ENCODE measurements at regions not wholly inside any gene's neighbourhood (a gene's known extent, or its start where the extent isn't known, plus 50 kb on each side); places are given as distances from the start of the nearest gene placed in this dataset.

GRCh38 chr11:79920480-79920879 lies 479.6 kb upstream of the TENM4 start:
- no CpG with 5 or more reads among the region's 1 CpG for WGBS (ENCODE audit: extremely low coverage, insufficient coverage, insufficient read length)
- no peak overlapping the region for H3K4me3 ChIP-seq (ENCODE audit: low read depth, low read length)

GRCh38 chr11:79919350-79919749 lies 478.5 kb upstream of the TENM4 start:
- Histone ChIP-seq H2BK12ac (ENCODE audit: low read length) (no peak overlapping the region), H2BK120ac (ENCODE audit: insufficient read depth, low read length, poor library complexity) (no peak overlapping the region), H3K79me2 (ENCODE audit: control insufficient read depth, insufficient read depth, low read length, poor library complexity) (no peaks in the 10 kb centered on the region), H4K12ac (ENCODE audit: low read depth, low read length) (no peak overlapping the region), H3K79me1 (ENCODE audit: low read length) (no peaks in the 10 kb centered on the region), H2AK5ac (ENCODE audit: low read length) (no peak overlapping the region), H3K23ac (ENCODE audit: low read length) (no peak overlapping the region), H3K14ac (ENCODE audit: low read length) (no peak overlapping the region), H4K8ac (ENCODE audit: low read depth, low read length) (no peak overlapping the region), H3K4ac (ENCODE audit: low read depth, low read length) (no peak overlapping the region), H2AFZ (ENCODE audit: insufficient read depth, low read length, poor library complexity) (no peak overlapping the region), H3K4me3 (ENCODE audit: low read depth, low read length) (no peak overlapping the region), H3K18ac (ENCODE audit: low read length) (no peak overlapping the region), H3K4me1 (ENCODE audit: control insufficient read depth in 1 of 2, insufficient read depth in 2 of 2, low read length in 2 of 2) (no peaks in the 10 kb centered on the region), H3K4me2 (ENCODE audit: low read length) (no peak overlapping the region), H3K27me3 (ENCODE audit: insufficient read depth, low read length) (no peaks in the 10 kb centered on the region), H2BK5ac (ENCODE audit: low read depth, low read length, poor library complexity) (no peak overlapping the region), H3K27ac (ENCODE audit: low read depth, low read length) (no peak overlapping the region), H4K91ac (ENCODE audit: low read depth, low read length) (no peak overlapping the region), H3K9ac (ENCODE audit: low read length) (no peak overlapping the region), H3K36me3 (ENCODE audit: control insufficient read depth in 1 of 2, insufficient read depth in 2 of 2, low read length in 2 of 2) (no peaks in the 10 kb centered on the region), H3K9me3 (ENCODE audit: insufficient read depth, low read depth, low read length) (no peaks in the 10 kb centered on the region)
- DNase-seq, result no peak

More at GRCh38 chr11:79920480-79920879, 479.6 kb upstream of the TENM4 start:
- Histone ChIP-seq H3K27me3 (ENCODE audit: insufficient read depth, low read length) (no peaks in the 10 kb centered on the region), H3K18ac (ENCODE audit: low read length) (no peak overlapping the region), H3K9me3 (ENCODE audit: insufficient read depth, low read depth, low read length) (no peaks in the 10 kb centered on the region), H3K9ac (ENCODE audit: low read length) (no peak overlapping the region), H2AFZ (ENCODE audit: insufficient read depth, low read length, poor library complexity) (no peak overlapping the region), H3K23ac (ENCODE audit: low read length) (no peak overlapping the region), H3K27ac (ENCODE audit: low read depth, low read length) (no peak overlapping the region), H3K4me1 (ENCODE audit: control insufficient read depth in 1 of 2, insufficient read depth in 2 of 2, low read length in 2 of 2) (no peaks in the 10 kb centered on the region), H3K14ac (ENCODE audit: low read length) (no peak overlapping the region), H3K4ac (ENCODE audit: low read depth, low read length) (no peak overlapping the region), H3K79me2 (ENCODE audit: control insufficient read depth, insufficient read depth, low read length, poor library complexity) (no peaks in the 10 kb centered on the region), H2BK120ac (ENCODE audit: insufficient read depth, low read length, poor library complexity) (no peak overlapping the region), H2BK5ac (ENCODE audit: low read depth, low read length, poor library complexity) (no peak overlapping the region), H2BK12ac (ENCODE audit: low read length) (no peak overlapping the region), H4K12ac (ENCODE audit: low read depth, low read length) (no peak overlapping the region), H4K8ac (ENCODE audit: low read depth, low read length) (no peak overlapping the region), H3K4me2 (ENCODE audit: low read length) (no peak overlapping the region), H4K91ac (ENCODE audit: low read depth, low read length) (no peak overlapping the region), H2AK5ac (ENCODE audit: low read length) (no peak overlapping the region), H3K36me3 (ENCODE audit: control insufficient read depth in 1 of 2, insufficient read depth in 2 of 2, low read length in 2 of 2) (no peaks in the 10 kb centered on the region), H3K79me1 (ENCODE audit: low read length) (no peaks in the 10 kb centered on the region)
- no peak for DNase-seq

DNA sequence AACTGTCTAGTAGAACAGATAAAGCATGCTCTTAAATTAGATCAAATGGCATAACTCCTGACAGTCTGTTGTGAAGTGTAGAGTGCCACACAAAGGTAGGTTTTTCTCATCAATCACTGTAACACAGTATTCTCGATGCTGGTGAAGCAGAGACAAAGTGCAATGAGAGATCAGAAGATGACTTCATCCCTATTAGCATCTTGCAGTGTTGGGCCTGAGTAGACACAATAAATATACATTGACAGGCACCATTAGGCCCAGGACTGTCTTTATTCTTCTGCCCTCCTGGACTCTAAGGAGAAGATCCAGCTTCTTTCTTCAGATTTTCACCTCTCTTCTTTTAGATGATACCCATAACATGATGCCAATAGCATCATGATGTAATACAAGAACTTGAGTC lies 478.0 kb upstream of the TENM4 start:
- Histone ChIP-seq H3K14ac (ENCODE audit: low read length) (no peak overlapping the region), H3K79me1 (ENCODE audit: low read length) (no peaks in the 10 kb centered on the region), H2AK5ac (ENCODE audit: low read length) (no peak overlapping the region), H3K4me2 (ENCODE audit: low read length) (no peak overlapping the region), H2BK120ac (ENCODE audit: insufficient read depth, low read length, poor library complexity) (no peak overlapping the region), H4K91ac (ENCODE audit: low read depth, low read length) (no peak overlapping the region), H3K4me1 (ENCODE audit: control insufficient read depth in 1 of 2, insufficient read depth in 2 of 2, low read length in 2 of 2) (no peaks in the 10 kb centered on the region), H3K23ac (ENCODE audit: low read length) (no peak overlapping the region), H3K9me3 (ENCODE audit: insufficient read depth, low read depth, low read length) (no peaks in the 10 kb centered on the region), H3K36me3 (ENCODE audit: control insufficient read depth in 1 of 2, insufficient read depth in 2 of 2, low read length in 2 of 2) (no peaks in the 10 kb centered on the region), H4K8ac (ENCODE audit: low read depth, low read length) (no peak overlapping the region), H3K27ac (ENCODE audit: low read depth, low read length) (no peak overlapping the region), H3K9ac (ENCODE audit: low read length) (no peak overlapping the region), H3K79me2 (ENCODE audit: control insufficient read depth, insufficient read depth, low read length, poor library complexity) (no peaks in the 10 kb centered on the region), H2BK5ac (ENCODE audit: low read depth, low read length, poor library complexity) (no peak overlapping the region), H3K4ac (ENCODE audit: low read depth, low read length) (no peak overlapping the region), H2BK12ac (ENCODE audit: low read length) (no peak overlapping the region), H3K27me3 (ENCODE audit: insufficient read depth, low read length) (no peaks in the 10 kb centered on the region), H3K18ac (ENCODE audit: low read length) (no peak overlapping the region), H3K4me3 (ENCODE audit: low read depth, low read length) (no peak overlapping the region), H4K12ac (ENCODE audit: low read depth, low read length) (no peak overlapping the region), H2AFZ (ENCODE audit: insufficient read depth, low read length, poor library complexity) (no peak overlapping the region)
- DNase-seq, result no peak
- WGBS (ENCODE audit: extremely low coverage, insufficient coverage, insufficient read length), result no CpG with 5 or more reads among the region's 1 CpG

- H3K4ac ChIP-seq (ENCODE audit: low read depth, low read length), result no peak overlapping the region
- no peak for DNase-seq
- H3K79me1 ChIP-seq (ENCODE audit: low read length), result no peaks in the 10 kb centered on the region
- H3K4me2 ChIP-seq (ENCODE audit: low read length), result no peak overlapping the region
- no peaks in the 10 kb centered on the region for H3K79me2 ChIP-seq (ENCODE audit: control insufficient read depth, insufficient read depth, low read length, poor library complexity)
- H3K18ac ChIP-seq (ENCODE audit: low read length), result no peak overlapping the region
- no CpG with 5 or more reads among the region's 8 CpGs for WGBS (ENCODE audit: extremely low coverage, insufficient coverage, insufficient read length)
- no peak overlapping the region for H4K91ac ChIP-seq (ENCODE audit: low read depth, low read length)
- no peak overlapping the region for H2BK12ac ChIP-seq (ENCODE audit: low read length)
- no peak overlapping the region for H3K14ac ChIP-seq (ENCODE audit: low read length)
- no peak overlapping the region for H2BK5ac ChIP-seq (ENCODE audit: low read depth, low read length, poor library complexity)
- peaks cover 2% of the 10 kb centered on the region for H3K9me3 ChIP-seq (ENCODE audit: insufficient read depth, low read depth, low read length)
- no peak overlapping the region for H3K9ac ChIP-seq (ENCODE audit: low read length)
- no peak overlapping the region for H2BK120ac ChIP-seq (ENCODE audit: insufficient read depth, low read length, poor library complexity)
- no peak overlapping the region for H3K23ac ChIP-seq (ENCODE audit: low read length)
- H3K36me3 ChIP-seq (ENCODE audit: control insufficient read depth in 1 of 2, insufficient read depth in 2 of 2, low read length in 2 of 2), result no peaks in the 10 kb centered on the region
- no peak overlapping the region for H2AFZ ChIP-seq (ENCODE audit: insufficient read depth, low read length, poor library complexity)
- H2AK5ac ChIP-seq (ENCODE audit: low read length), result no peak overlapping the region
- no peak overlapping the region for H3K27ac ChIP-seq (ENCODE audit: low read depth, low read length)
- no peak overlapping the region for H4K12ac ChIP-seq (ENCODE audit: low read depth, low read length)
- no peak overlapping the region for H3K4me3 ChIP-seq (ENCODE audit: low read depth, low read length)
- no peaks in the 10 kb centered on the region for H3K4me1 ChIP-seq (ENCODE audit: control insufficient read depth in 1 of 2, insufficient read depth in 2 of 2, low read length in 2 of 2)
- no peaks in the 10 kb centered on the region for H3K27me3 ChIP-seq (ENCODE audit: insufficient read depth, low read length)
- H4K8ac ChIP-seq (ENCODE audit: low read depth, low read length), result no peak overlapping the region
Measured at GRCh38 chr11:79906164-79906563, 465.3 kb upstream of the TENM4 start.

Data from trophoblast cell (in vitro differentiated cells and primary cell).